Activated T-cell treated with anti-CD3 and anti-CD28 coated beads for 24 hours (primary cell): ENCODE measurements at regions not wholly inside any gene's neighbourhood (a gene's known extent, or its start where the extent isn't known, plus 50 kb on each side); places are given as distances from the start of the nearest gene placed in this dataset.
"Not testable (repeated sequence)": the region's sequence is repeated elsewhere in the genome, so short reads cannot be mapped to it uniquely, and the experiment has no call there.

Experiments
- DNase-seq: peaks from one replicate; pipeline ENCODE4 v3.0.0-alpha.2; 2020; ENCODE audit warnings: low read depth

DNA sequence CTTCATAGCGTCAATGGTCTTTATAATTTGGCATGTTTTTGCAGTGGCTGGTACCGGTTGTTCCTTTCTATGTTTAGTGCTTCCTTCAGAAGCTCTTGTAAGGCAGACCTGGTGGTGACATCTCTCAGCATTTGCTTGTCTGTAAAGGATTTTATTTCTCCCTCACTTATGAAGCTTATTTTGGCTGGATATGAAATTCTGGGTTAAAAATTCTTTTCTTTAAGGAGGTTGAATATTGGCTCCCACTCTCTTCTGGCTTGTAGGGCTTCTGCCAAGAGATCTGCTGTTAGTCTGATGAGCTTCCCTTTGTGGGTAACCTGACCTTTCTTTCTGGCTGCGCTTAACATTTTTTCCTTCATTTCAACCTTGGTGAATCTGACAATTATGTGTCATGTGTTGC, 250.0 kb upstream of the CTNNB1 start:
- DNase-seq, result not testable (repeated sequence)

- no peak for DNase-seq
Observed at GRCh38 chr3:40951636-40952035, 247.7 kb upstream of the CTNNB1 start.

- no peak for DNase-seq
Observed at GRCh38 chr3:40961104-40961857, 238.0 kb upstream of the CTNNB1 start.

- no peak for DNase-seq
Observed at GRCh38 chr3:40962721-40963120, 236.6 kb upstream of the CTNNB1 start.

DNA sequence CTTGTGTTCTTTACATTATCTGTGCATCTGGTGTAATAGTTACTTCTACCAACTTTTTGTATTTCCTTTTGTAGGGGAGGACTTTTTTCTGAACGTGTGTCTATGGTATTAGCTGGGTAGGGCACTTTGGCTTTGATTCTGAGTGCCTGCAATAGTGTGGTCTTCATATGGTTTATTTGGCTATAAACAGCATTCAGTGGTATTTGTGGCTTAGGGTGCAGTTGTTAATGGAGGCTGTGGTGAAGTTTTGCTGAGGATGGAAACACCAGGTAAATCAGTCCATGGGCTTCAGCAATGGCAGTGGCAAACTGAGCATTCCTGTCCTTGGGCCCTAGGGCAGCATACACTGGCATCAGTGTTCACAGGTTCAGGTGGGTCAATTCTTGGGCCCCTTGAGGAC, 230.6 kb upstream of the CTNNB1 start:
- no peak for DNase-seq

DNA sequence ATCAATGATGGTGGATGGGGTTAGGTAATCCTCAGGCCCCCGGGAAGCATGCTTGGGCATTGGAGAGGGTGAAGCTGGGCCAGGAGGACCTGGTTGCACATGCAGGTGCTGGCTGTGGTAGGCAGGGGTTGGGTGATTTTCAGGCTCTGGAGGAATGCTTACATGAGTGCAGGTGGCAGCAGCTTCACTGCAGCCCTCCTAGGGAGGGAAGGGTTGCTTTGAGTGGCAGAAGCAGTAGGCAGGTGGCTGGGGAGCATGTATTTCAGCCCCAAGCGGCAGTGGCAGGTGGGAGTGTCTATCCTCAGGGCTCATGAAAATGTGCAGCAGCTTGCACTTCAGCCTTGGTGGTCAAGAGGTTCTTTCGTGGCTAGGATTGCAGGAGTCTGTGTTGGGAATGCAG, 230.0 kb upstream of the CTNNB1 start:
- DNase-seq, result no peak

- DNase-seq, result no peak
Observed at GRCh38 chr3:40969756-40970466, 229.4 kb upstream of the CTNNB1 start.

DNA sequence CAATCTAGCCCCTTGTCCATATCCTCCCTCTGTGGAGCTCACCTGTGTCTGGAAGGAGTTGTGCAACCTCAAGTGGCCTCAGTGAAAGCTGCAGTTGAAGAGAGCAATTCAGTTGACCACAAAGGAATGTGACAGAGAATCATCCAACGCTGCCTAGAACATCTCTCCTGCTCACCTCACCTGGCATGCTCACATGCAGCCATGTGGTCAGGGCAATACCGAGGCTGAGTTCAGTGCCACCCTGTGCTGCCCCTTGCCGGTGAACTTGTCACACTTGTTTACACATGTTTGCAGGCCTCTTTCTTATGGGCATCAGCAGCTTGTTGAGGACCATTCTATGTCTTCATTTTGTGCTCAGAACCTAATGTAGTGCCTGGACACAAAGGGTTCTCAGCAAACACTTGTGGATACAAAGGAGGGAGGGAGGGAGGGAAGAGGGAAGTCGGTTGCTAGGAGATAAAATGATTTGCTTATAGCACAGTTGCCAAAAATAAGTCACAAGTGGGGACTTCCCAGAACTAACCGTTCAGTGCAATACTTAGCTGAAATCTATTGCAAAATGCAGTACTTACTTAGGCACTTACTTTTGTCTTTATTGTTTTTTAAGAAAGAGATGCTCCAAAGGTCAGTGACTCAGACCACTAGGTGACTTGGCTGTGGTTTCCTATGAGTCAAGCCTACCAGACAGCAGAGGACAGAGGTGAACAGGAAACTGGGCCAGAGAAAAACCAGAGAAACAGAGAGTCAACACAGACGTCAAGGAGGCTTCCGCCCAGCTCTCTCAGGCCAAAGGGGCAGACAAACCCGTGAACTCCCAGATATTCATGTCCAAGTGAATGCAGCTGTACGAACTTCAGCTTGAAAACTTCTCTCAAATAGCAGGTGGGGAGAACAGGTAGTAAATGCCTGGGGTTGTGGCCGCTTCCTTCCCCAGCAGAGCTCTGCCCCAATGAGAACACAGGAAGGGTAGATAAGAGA, 227.8 kb upstream of the CTNNB1 start:
- no peak for DNase-seq

DNA sequence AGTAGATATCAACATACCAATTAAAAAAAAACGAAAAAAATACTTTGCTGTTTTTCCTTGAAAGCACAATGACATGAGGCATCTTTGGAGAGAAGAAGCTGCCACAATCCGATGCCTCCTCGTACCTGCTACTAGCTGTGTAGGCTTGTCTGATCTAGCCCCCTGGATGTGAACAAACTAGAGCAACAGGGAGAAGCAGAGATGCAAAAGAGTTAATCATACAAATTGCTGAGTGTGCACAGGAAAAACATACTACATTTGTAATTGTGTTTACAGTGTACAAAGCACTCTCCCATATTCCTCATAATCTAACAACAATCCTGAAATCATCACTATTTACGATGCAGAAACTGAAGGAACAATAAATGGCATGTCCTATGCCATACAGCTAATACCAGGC, 227.0 kb upstream of the CTNNB1 start:
- DNase-seq, result no peak

DNA sequence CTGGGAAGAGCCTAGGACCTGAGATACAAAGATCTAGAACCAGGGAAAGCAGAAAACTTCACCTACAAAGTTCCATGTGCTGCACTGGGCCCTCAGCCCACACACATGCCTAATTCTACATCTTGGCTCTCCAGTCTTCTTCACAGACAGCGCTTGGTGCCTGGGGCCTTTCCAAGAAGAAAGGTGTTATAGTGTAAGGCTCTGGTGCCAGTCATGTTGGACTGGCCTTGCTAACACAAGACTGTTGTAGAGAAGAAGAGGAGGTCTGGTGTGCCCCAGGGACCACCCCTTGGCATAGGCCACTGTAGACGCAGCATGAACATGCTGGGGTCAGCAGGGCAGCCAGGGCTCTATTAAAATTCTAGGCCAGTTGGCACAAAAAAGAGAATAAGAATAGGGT, 226.2 kb upstream of the CTNNB1 start:
- DNase-seq, result no peak

DNA sequence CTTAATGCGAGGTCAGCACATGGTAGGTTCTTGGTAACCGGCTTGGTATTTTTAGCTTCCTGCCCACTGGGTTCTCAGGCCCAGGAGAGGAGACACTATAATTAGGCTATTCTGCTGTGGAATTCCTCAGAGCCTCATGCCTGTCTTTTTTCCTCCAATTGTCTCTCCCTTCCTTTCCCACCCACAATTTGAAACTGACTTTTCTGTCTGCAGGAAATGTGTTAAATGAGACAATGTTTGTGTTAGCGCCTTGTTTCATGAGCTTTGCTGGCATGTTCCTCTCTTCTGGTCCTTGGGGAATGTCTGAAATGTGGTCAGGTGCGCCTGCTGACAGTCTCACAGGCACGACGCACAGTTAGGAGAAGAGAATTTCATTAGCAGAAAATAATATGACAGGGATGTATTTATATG, 223.6 kb upstream of the CTNNB1 start:
- DNase-seq, result no peak

GRCh38 chr3:40976241-40976640, 223.1 kb upstream of the CTNNB1 start:
- DNase-seq, result no peak

DNA sequence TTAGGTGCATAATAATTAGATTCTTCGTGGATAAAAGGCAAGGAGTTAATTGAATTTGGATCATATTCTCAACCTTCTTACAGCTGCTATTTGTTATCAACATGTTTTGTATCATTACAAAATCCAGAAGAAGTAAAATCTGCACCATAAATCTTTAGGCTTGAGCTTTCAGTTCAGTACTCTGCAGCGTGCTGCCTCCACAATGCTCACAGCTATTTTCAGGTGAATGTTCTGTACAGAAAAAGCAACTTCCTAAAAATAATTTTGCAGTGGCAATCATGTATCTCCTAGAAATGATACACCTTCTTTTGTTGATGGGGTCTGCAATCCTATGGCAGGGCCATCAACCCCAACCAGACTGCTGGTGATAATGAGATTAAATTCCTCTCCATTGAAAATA, 220.9 kb upstream of the CTNNB1 start:
- no peak for DNase-seq

DNA sequence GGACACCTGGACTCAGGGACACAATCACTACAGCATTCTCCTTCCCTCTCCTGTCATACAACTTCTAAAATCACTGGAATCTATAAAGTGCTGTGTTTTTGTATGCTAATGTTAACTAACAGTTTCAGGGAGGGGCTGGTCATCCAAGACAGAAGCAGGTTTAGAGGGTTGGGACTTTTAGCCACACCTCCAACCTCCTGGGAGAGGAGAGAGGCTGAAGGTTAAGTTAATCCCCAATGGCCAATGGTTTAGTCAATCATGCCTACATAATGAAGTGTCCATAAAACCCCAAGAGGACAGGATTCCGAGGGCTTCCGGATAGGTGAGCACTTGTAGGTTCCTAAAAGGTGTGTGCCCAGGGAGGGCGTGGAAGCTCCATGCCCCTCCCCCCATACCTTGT, 219.3 kb upstream of the CTNNB1 start:
- no peak for DNase-seq

DNA sequence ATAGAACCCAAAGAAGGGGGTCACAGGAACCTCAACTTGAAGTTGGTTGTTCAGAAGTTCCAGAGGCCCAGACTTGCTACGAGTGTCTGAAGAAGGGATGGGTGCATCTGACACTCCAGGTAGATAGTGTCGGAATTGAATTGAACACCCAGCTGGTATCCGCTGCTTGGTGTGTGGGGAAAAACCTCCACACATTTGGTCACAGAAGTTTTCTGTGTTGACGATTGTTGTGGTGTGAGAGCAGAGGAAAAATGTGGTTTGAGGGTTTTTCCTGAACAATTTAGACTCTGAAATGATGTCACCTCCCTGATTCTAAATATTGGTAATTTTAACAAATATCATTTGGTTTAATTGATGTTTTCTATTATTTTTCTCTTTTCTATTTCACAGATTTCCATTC, 218.8 kb upstream of the CTNNB1 start:
- DNase-seq, result no peak

- DNase-seq, result no peak
Observed at GRCh38 chr3:40985195-40985594, 214.1 kb upstream of the CTNNB1 start.

GRCh38 chr3:40988468-40988867, 210.8 kb upstream of the CTNNB1 start:
- no peak for DNase-seq

DNA sequence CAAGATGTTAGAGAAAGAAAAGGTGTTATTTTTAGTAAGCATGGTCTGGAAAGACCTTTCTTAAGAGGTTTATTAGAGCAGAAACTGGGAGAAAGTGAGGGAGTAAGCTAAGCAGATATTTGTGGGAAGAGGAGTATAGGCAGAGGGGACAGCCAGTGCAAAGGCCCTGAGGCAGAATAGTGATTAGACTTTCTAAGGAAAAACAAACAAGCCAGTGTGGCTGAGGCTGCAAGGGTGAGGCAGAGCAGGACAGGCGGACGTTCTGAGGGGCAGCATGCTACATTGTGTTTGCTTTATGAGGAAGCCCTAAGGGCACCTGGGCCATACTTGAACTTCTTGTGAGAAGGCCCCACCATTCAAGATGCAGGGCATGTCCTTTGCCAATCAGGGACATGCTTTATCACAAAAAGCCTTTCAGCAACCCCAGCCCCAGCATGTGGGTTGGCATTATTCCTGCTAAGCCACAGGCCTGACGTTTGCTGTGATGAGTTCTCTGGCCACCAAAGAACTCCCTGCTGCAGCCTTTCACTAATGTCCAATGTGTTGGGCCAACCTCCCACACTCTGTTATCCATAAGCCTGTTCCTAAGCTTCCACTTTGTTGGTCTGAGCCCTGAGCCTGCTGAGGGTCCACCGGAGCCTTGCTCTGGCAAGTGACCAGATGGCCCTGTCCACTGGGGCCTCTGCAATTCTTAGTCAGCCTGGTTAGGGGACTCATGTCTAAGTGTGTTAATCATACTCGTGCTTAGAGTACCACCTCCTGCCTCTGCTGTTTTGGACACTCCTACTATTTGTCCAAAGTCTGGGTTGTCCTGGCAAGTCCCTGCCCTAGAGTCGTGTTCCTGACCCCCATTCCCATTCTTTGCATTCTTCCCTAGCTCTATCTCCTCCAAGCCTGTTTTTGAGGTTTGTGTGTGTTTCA, 209.9 kb upstream of the CTNNB1 start:
- DNase-seq, result no peak

GRCh38 chr3:40990062-40990456, 209.2 kb upstream of the CTNNB1 start:
- DNase-seq, result no peak

GRCh38 chr3:40992023-40992422, 207.3 kb upstream of the CTNNB1 start:
- no peak for DNase-seq

GRCh38 chr3:40994611-40995010, 204.7 kb upstream of the CTNNB1 start:
- no peak for DNase-seq

DNA sequence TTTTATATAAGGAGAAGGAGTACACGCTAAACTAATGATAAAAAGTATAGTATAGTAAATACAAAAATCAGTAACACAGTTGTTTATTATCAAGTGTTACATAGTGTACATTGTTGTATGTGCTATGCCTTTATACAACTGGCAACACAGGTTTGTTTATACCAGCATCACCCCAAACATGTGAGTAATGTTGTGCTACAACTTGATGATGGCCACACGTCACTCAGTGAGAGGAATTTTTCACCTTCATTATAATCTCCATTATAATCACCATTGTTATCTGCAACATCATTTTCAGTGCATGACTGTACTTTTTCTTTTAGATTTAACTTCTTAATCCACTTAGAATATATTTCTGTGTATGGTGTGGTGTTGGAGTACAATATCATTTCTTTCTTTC, 204.0 kb upstream of the CTNNB1 start:
- DNase-seq, result no peak
